ENCODE measurements at regions not wholly inside any gene's neighbourhood (a gene's known extent, or its start where the extent isn't known, plus 50 kb on each side); places are given as distances from the start of the nearest gene placed in this dataset.

DNA sequence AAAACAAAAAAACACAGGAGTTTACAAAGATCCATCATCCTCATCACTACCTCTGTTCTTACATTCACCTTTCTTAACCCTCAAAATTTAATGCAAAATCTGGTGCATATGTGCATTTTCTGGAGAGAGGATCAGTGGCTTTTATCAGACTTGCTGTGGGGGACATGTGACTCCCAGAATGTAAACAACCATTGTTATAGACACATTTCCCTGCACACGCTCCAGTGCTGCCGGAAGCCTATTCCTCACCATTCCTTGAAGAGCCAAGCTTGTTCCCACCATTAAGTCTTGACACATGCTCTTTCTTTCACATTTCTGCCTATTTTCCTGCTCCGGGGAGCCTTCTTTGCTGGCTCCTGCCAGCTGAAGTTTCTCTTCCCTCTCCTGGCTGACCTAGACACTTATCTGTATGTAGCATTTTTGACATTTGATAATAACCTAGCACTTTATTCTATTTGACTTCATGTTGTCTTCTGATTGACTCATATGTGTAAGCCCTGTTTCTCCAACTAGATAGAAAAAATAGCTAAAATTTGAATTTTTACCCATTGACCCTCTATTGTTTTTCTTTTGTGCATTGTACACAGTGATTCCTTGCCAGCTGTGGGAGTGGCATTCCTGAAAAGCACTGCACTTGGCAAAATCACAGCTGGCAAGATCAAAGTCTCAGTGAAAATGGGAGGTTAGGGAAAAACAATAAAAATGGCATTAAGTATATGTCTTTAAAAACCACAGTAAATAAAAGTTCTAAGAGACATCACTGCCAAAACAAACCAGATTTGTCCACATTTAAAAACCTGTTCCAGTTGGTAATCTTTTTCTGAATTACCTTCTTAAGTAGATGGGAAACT is 76.8 kb upstream of the CIBAR2 start:
- no peak for DNase-seq

DNA sequence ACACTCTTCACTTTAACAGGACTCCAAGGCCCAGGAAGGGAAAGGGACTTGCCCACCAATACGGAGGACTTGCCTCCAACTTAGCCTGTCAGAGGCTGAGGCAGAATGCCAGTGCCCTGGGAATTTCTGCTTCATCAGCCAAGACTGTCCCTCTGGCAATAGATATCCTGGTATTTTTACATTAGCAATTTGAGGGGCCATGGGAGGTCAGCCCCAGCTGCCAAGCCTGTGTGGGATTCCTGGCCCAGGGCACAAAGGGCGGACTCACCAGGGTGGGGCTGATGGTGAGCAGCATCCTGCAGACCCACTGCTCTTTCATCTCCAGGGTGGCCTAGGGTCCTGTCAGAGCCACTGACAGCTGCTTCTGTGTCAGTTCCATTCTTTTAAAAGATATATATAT is 78.3 kb upstream of the CIBAR2 start:
- no peak for DNase-seq

- DNase-seq: no peak
Observed at GRCh38 chr16:85191341-85191965, 79.2 kb upstream of the CIBAR2 start.

GRCh38 chr16:85192238-85193114 is 80.2 kb upstream of the CIBAR2 start:
- no peak for DNase-seq

DNA sequence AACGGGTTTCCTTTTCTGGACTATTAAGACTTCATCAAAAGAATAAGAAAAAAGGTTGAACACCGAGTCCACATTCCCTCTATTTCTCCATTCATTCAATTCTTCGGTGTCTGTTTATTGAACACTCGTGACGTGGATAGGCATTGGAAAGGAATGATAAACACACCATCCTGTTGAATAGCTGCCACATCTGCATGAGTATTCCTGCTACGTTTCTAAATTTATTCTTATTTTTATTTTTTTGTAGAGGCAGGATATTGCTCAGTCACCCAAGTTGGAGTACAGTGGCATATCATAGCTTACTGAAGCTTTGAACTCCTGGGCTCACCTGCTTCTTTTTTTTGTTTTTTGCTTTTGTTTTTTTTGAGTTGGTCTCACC is 80.8 kb upstream of the CIBAR2 start:
- DNase-seq: no peak

GRCh38 chr16:85193876-85194275 is 81.6 kb upstream of the CIBAR2 start:
- no peak for DNase-seq

DNA sequence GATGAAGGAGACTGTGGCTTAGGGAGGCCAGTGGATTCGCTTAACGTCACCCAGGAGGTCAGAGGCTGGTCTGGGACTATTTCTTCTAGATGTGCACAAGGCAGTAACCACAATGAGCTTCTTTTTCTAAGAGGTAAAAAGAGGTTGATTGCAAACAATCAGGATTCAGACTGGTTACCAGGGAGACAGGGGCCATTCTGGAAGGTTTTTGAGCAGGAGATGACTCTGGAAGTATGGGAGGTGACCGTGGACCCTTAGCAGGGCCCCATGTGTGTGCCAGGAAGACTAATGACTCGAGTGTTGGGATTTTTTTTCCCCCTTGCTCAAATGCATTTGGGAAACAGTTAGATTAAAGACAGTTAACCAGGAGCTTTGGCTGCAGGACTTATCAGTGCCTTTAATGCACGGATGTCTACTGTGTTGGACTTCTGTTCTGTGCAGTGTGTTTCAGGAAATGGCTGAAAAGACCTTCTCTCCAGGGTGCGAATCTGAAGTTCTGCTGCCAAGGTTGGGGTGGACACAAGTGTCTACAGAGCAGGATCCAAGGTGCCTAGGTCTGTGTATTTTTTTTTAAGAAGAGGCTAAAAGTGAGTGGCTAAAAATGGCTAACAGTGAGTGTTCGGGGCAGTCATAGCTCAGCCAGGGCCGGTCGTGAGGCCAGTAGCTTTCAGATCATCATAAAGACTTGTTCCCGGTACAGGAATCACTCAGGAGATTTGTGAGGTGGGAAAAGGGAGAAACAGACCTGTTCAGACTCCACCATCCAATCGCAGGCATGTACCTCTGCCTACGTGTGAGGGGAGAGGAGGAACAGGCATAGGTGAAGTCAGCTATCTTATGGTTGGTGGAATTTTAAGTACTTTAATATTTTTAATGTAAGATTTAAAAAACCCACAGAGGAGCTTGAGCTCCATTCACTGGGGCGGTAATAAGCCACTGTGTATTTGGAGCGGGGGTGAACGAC is 82.3 kb upstream of the CIBAR2 start:
- no peak for DNase-seq

GRCh38 chr16:85195271-85195647 is 83.0 kb upstream of the CIBAR2 start:
- DNase-seq: no peak

- DNase-seq: no peak
Observed at GRCh38 chr16:85195900-85196772, 83.9 kb upstream of the CIBAR2 start.

GRCh38 chr16:85196976-85197375 is 84.7 kb upstream of the CIBAR2 start:
- no peak for DNase-seq

- no peak for DNase-seq
Observed at GRCh38 chr16:85197611-85198566, 85.6 kb upstream of the CIBAR2 start.

- no peak for DNase-seq
Observed at GRCh38 chr16:85199069-85199725, 86.9 kb upstream of the CIBAR2 start.

GRCh38 chr16:85199880-85200279 is 87.6 kb upstream of the CIBAR2 start:
- DNase-seq: no peak

GRCh38 chr16:85200471-85201278 is 88.4 kb upstream of the CIBAR2 start:
- DNase-seq: no peak

- no peak for DNase-seq
Observed at GRCh38 chr16:85201574-85201973, 89.3 kb upstream of the CIBAR2 start.

DNA sequence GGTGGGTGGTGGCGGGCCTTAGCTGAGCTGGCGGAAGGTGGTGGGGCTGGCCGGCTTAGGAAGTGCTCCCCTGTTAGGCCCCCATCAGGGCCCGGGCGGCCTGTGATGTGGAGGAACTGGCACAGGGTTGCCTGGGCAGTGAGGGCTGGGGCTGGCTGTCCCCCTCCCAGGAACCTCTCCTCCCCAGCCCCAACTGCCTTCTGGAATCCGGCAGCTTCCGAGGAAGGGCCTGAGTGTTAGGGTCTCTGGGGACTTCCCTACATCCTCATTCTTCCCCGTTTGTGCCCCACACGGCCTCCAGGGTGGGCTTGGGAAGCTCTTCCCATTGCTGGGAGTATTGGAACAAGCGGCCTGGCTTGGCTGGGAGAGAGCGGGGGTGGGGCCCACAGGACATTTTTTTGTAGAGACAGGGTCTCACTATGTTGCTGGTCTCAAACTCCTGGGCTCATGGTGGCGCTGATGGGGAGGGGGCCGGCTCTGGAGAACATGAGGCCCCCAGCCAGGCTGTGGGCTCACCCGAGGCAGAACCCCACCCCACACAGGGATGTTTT is 89.9 kb upstream of the CIBAR2 start:
- no peak for DNase-seq

DNA sequence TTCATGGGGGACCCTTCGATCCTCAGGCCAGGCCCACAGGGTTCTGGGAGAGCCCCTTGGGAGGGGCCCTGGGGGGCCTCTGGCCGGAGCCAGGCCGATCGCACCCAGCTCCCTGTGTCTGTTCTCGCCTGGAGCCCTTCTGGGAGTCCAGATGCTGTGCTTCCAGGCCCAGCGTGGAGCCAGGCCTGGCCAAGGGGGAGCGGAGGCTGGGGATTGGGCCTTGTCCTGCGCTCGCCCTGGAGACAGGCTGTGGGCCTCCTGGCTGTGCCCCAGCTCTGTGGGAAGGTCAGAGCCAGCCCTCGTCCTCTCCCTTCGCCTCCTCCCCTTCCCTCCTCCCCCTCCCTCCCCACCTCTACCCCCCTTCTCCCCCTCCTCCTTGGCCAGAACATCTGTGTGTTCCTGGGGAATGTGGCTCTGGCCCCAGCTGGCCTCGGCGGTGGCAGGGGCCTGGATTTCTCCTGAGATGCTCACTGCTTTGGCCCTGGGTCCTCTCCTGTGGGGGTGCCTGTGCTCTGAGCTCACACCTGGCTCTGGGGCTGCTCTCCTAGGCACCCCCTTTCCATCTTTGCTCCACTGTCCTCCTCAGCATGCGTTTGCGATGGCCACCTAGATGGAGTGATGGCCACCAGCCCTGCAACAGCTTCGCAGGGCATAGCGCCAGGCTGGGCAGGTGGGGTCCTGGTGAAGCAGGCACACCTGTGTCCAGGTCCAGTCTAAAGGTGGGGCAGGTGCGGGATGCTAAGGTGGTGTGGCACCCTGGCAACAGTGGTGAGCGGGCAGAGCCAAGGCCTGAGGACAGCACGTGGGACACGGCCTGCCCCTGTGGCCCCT is 90.6 kb upstream of the CIBAR2 start:
- no peak for DNase-seq

DNA sequence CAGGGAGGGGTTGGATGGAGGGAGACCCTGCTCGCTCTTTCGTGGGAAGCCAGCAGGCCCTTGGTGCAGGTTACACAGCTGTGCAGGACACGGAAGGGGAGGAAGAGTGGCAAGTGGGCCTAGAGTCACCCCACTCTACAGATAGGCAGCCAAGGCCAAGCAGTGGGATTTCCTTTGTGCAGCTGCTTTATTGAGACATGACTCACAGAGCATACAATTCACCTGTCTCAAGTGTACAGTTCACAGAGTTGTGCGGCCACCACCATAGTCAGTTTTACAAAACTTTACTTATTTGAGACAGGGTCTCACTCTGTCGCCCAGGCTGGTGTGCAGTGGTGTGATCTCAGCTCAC is 91.2 kb upstream of the CIBAR2 start:
- DNase-seq: no peak

Measured in DMS79 (cell line).